Endodermal cell (in vitro differentiated cells): ENCODE measurements at regions not wholly inside any gene's neighbourhood (a gene's known extent, or its start where the extent isn't known, plus 50 kb on each side); places are given as distances from the start of the nearest gene placed in this dataset.

Experiments used
- DNase-seq: peaks from one replicate; pipeline ENCODE4 v3.0.0-alpha.2; 2017
- H3K27ac ChIP-seq: 2 replicates; pipeline ENCODE4 v1.5.1; 2013; ENCODE audit warnings: mild to moderate bottlenecking, low read depth, low read length, moderate library complexity
- H3K27me3 ChIP-seq: 2 replicates; pipeline ENCODE4 v1.6.1; 2013; ENCODE audit warnings: mild to moderate bottlenecking, low read length, moderate library complexity; ENCODE audit not compliant: insufficient read depth, control insufficient read depth, poor library complexity, severe bottlenecking
- H3K36me3 ChIP-seq: 2 replicates; pipeline ENCODE4 v1.7.0; 2013; ENCODE audit warnings: mild to moderate bottlenecking, low read length, moderate library complexity; ENCODE audit not compliant: control insufficient read depth, insufficient read depth
- H3K4me1 ChIP-seq: one replicate; pipeline ENCODE4 v1.7.0; 2013; ENCODE audit warnings: low read length; ENCODE audit not compliant: control insufficient read depth, insufficient read depth
- H3K4me3 ChIP-seq: 2 replicates; pipeline ENCODE4 v1.5.1; 2013; ENCODE audit warnings: mild to moderate bottlenecking, low read length, moderate library complexity
- H3K9ac ChIP-seq: 2 replicates; pipeline ENCODE4 v1.6.1; 2013; ENCODE audit warnings: mild to moderate bottlenecking, low read length, moderate library complexity; ENCODE audit not compliant: poor library complexity, severe bottlenecking; ENCODE audit errors: extremely low read depth
- H3K9me3 ChIP-seq: 2 replicates; pipeline ENCODE4 v1.6.1; 2013; ENCODE audit warnings: mild to moderate bottlenecking, low read length, moderate library complexity; ENCODE audit not compliant: control insufficient read depth
- H3K27ac Mint-ChIP-seq: 2 replicates; pipeline ENCODE4 v1.8.0; 2020; ENCODE audit warnings: mixed read lengths
- H3K27me3 Mint-ChIP-seq: 2 replicates; pipeline ENCODE4 v1.8.0; 2021; ENCODE audit warnings: mild to moderate bottlenecking, mixed read lengths; ENCODE audit not compliant: insufficient read depth
- H3K36me3 Mint-ChIP-seq: 2 replicates; pipeline ENCODE4 v1.8.0; 2020; ENCODE audit warnings: low read depth, mixed read lengths
- H3K4me1 Mint-ChIP-seq: 2 replicates; pipeline ENCODE4 v1.8.0; 2020; ENCODE audit warnings: mixed read lengths
- H3K4me3 Mint-ChIP-seq: 2 replicates; pipeline ENCODE4 v1.8.0; 2020; ENCODE audit warnings: mild to moderate bottlenecking, moderate library complexity, mixed read lengths
- H3K9me3 Mint-ChIP-seq: 2 replicates; pipeline ENCODE4 v1.8.0; 2020; ENCODE audit warnings: mild to moderate bottlenecking, mixed read lengths
- CTCF ChIP-seq: fragments of 200-600 bp; sonication (generic); conservative IDR thresholded peaks from 2 replicates; pipeline ENCODE4 v1.5.0; 2021; ENCODE audit warnings: antibody characterized with exemption, mild to moderate bottlenecking
- WGBS, 2 experiments: methylation state at CpG; one replicate each; pipeline versions ENCODE4 v1.1.5 to v1.1.7; 2013; ENCODE audit warnings: missing lambda C conversion rate in 2 of 2, mixed read lengths in 1 of 2; ENCODE audit not compliant: insufficient coverage in 1 of 2, insufficient read length in 1 of 2; 5-methylcytosine and 5-hydroxymethylcytosine counted together

- WGBS, 2 experiments: 57% methylated on average over 1 of the region's 1 CpG; no CpG with 5 or more reads in 1 of the 2 experiments
Measured at GRCh38 chr12:86662464-86662863, 406.3 kb upstream of the MGAT4C start.

GRCh38 chr12:86660488-86661147, 404.4 kb upstream of the MGAT4C start:
- H3K9me3 Mint-ChIP-seq: no peaks in the 10 kb centered on the region
- H3K36me3 Mint-ChIP-seq: no peaks in the 10 kb centered on the region
- Histone ChIP-seq H3K27me3 (no peaks in the 10 kb centered on the region), H3K4me3 (no peak overlapping the region), H3K36me3 (no peaks in the 10 kb centered on the region), H3K27ac (no peak overlapping the region), H3K9ac (no peak overlapping the region), H3K9me3 (no peaks in the 10 kb centered on the region), H3K4me1 (no peaks in the 10 kb centered on the region)
- H3K27ac Mint-ChIP-seq: no peak overlapping the region
- DNase-seq: no peak
- H3K4me1 Mint-ChIP-seq: no peaks in the 10 kb centered on the region
- no peak for TF ChIP-seq CTCF
- no peaks in the 10 kb centered on the region for H3K27me3 Mint-ChIP-seq
- 94% methylated on average over 1 of the region's 1 CpG; no CpG with 5 or more reads in 1 of the 2 experiments for WGBS, 2 experiments
- H3K4me3 Mint-ChIP-seq: no peak overlapping the region

More at GRCh38 chr12:86662464-86662863, 406.3 kb upstream of the MGAT4C start:
- H3K4me1 Mint-ChIP-seq: no peaks in the 10 kb centered on the region
- TF ChIP-seq CTCF: no peak
- no peaks in the 10 kb centered on the region for H3K27me3 ChIP-seq
- H3K27me3 Mint-ChIP-seq: no peaks in the 10 kb centered on the region
- H3K9ac ChIP-seq: no peak overlapping the region
- no peaks in the 10 kb centered on the region for H3K4me1 ChIP-seq
- H3K27ac Mint-ChIP-seq: no peak overlapping the region
- H3K9me3 ChIP-seq: no peaks in the 10 kb centered on the region
- H3K36me3 ChIP-seq: no peaks in the 10 kb centered on the region
- no peak overlapping the region for H3K4me3 Mint-ChIP-seq
- H3K9me3 Mint-ChIP-seq: no peaks in the 10 kb centered on the region
- DNase-seq: no peak
- no peak overlapping the region for H3K4me3 ChIP-seq
- H3K27ac ChIP-seq: no peak overlapping the region
- no peaks in the 10 kb centered on the region for H3K36me3 Mint-ChIP-seq

- no peaks in the 10 kb centered on the region for H3K4me1 Mint-ChIP-seq
- H3K36me3 Mint-ChIP-seq: no peaks in the 10 kb centered on the region
- no peaks in the 10 kb centered on the region for H3K4me1 ChIP-seq
- no peak overlapping the region for H3K9ac ChIP-seq
- no peaks in the 10 kb centered on the region for H3K27me3 ChIP-seq
- H3K27ac ChIP-seq: no peak overlapping the region
- no peak overlapping the region for H3K4me3 ChIP-seq
- TF ChIP-seq CTCF: no peak
- no peaks in the 10 kb centered on the region for H3K9me3 ChIP-seq
- H3K27me3 Mint-ChIP-seq: no peaks in the 10 kb centered on the region
- H3K27ac Mint-ChIP-seq: no peak overlapping the region
- H3K4me3 Mint-ChIP-seq: no peak overlapping the region
- 92 to 95% methylated on average over 2 of the region's 2 CpGs for WGBS, 2 experiments
- no peaks in the 10 kb centered on the region for H3K36me3 ChIP-seq
- no peak for DNase-seq
- H3K9me3 Mint-ChIP-seq: no peaks in the 10 kb centered on the region
Measured at GRCh38 chr12:86659985-86660384, 403.8 kb upstream of the MGAT4C start.
